NCI-H1694 (cell line): ENCODE measurements at regions not wholly inside any gene's neighbourhood (a gene's known extent, or its start where the extent isn't known, plus 50 kb on each side); places are given as distances from the start of the nearest gene placed in this dataset.

ENCODE experiments used
- DNase-seq: peaks from one replicate; lab custom pipeline; 2025; lab: John Stamatoyannopoulos, UW

- DNase-seq, result no peak
Observed at GRCh38 chr16:63239065-63239570, 1202.9 kb upstream of the CDH8 start.

GRCh38 chr16:63230421-63231040 is 1194.3 kb upstream of the CDH8 start:
- no peak for DNase-seq

DNA sequence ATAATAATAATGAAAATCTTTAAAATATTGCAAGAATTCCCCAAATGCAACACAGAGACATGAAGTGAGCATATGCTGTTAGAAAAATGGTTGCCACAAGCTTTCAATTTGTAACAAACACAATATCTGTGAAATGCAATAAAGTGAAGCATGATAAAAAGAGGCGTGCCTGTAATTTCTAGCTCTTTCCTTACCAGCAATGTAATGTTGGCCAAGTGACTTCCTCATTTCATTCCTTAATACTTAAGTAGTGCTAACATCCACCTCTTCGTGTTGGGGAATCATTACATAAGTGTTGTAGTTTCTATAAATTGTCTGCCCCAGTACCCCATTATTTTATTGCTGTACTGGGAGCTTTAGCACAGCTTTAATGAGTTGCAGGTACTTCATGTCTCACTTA is 1192.0 kb upstream of the CDH8 start:
- DNase-seq, result no peak

DNA sequence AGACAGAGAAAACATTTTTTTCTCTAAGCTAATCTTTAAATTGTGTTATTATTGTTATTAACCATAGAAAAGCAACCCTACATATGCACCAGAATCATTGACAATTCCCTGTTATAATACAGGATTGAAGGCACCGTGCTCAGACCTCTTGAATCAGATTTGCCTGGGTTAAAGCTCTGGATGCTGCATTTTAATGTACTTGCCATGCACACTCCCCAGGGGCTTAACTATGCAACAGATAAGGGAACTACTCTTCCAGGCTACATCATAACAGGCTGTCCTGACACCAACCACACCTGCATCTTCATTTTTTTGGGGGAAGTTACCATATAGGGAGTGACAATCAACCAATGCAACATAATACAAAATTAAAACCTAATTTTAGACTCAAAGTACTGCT is 1187.6 kb upstream of the CDH8 start:
- no peak for DNase-seq

DNA sequence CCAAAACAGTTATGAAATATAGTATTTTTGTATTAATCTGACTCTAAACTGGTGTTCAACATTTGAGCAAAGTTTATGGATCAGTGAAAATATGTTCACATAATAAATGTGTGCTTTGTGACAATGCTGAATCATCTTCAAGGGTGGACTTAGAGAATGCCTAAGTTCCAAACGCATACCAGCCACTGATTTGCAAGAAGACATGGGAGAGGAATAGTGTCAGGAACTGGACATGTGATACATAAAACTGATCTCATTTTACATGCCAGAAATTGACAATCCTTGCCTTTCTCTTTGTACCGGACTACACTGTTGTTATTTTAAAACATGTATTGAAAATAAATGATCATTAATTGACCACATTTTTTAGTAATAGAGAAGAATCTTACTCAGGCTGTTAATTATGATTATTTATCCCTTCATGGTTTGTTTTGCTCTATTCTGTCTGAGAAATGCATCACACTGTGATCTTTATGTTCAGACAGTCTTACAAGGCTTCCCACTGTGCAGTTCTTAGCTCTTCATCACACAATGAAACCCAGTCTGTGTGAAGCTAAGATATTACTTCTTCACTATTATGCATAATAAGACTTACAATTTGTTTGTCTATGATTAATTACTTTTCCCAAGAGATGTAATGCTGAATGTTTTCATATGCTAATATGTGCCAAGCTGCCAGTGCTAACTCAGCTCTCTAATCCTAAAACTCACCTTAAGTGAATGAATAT is 1180.6 kb upstream of the CDH8 start:
- DNase-seq, result no peak

DNA sequence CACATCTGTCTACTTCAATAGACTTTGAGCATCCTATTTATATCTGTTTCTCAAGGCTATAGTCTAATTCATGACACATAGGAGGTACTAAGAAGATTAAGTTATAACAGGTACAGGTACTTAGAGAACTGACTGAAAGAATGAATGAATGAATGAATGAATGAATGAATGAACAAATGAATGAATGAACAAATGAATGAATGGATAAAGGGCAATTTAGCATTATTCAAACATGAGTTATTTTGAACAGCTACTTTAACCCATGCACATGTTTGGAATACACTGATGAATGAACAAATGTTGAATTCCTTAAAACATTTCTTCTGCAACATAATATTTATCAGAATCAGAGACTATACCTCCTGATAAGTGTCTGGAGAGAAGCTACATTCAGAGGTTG is 1165.6 kb upstream of the CDH8 start:
- no peak for DNase-seq

DNA sequence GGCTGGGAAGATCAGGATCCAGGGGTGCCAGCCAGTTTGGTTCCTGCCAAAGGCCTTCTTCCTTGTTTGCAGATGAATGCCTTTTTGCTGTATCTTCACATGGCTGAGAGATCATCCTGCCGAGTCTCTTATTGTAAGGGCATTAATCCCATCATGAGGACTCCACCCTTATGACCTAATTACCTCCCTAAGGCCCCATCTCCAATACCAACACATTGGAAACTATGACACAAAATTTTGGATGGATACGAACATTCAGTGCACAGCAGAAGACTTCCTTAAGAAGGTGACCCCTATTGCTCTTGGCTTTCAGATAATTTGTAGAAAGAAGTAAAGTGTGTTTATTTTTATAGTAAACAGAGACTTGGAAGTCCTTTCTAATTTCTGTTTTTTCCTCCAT is 1164.7 kb upstream of the CDH8 start:
- DNase-seq, result no peak

DNA sequence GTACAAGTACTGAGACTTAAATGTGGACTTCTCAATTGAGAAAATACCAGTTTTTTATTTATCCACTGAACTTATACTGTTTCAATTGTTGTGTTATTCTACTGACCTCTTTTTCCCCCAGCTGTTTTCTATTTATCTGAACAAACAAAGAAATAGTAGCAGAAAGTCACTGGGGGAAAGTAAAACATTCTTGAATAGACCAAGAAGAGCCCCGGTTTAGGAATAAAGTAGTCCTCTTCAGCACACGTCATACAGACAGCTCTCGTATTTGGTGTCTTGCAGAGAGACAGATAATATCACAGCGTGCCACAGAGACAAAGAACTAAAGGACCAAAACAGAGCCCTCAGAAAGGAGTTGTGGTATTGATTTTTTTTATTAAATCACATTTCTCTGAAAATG is 1159.1 kb upstream of the CDH8 start:
- DNase-seq, result no peak

DNA sequence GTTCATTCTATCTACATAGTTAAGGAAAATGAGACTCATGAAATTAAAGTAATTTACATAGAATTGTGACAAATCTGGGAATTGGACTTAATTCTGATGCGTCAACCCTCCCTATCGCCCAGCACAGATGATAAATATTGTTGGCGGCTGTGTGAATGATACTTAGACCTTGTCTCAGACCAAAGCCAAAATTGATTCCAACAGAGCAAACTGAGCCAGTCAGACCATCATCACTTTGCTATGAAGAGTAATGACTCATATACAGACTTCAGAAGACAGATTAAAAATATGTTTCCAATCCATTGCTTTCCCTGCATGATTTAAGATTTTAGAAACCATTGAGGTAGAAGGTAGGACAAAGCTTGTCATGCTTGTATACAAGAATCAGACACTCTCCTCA is 1156.7 kb upstream of the CDH8 start:
- no peak for DNase-seq

DNA sequence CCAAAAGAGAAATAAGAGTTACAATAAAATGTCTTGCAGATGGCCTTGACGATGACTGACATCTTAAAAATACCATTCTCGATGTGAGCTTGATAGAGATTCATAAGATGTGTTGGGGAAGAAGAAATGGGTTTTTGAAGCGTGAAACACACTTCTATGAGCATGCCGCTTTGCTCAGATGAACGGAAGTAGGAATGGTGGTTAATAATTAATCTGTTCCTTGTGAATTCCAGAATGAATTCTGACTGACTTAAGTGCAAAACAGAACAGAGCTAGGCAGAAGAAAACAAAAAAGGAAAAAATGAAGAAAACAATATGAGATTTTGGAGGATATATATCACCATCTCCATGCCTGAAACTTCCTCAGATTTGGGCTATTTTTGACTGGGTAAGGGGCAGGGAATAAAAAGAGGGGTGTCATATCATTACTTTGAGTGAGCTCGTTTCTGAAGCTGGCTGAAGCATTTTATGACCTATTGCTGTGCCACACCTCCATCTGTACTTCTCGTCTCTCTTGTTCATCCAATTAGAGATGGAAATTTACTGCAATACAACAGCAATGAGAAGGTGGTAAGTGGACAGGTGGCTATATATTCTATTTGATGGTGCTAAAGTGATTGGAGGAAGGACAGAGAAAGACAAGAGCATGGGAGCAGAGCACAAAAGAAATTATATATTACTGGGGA is 1152.0 kb upstream of the CDH8 start:
- DNase-seq, result no peak

- no peak for DNase-seq
Observed at GRCh38 chr16:63187638-63188037, 1151.4 kb upstream of the CDH8 start.

DNA sequence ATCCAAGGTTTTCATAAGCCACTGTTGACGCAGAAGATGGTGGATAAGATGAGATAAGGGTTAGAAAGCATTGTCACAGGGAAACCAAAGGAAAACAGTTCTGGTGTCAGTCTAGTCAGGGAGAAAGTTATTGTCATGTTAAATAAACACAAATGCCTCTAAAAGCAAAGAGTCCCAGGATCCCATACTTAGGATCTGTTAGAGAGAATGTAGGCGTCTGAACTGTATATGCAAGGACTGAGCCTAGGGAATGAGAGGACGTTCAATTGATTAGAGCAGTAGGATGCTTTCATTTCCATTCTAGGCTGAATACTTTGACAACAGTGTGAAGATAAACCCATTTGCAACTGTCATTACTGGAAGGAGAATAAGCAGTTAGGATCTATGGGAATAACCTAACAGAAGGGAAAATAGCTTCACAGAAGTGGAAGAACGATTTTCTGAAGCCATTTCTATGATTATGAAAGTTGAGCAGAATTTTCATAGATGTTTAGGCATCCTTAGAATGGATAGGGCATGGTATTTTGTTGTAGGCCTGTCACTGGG is 1149.1 kb upstream of the CDH8 start:
- DNase-seq, result no peak

GRCh38 chr16:63183743-63184142 is 1147.5 kb upstream of the CDH8 start:
- no peak for DNase-seq

DNA sequence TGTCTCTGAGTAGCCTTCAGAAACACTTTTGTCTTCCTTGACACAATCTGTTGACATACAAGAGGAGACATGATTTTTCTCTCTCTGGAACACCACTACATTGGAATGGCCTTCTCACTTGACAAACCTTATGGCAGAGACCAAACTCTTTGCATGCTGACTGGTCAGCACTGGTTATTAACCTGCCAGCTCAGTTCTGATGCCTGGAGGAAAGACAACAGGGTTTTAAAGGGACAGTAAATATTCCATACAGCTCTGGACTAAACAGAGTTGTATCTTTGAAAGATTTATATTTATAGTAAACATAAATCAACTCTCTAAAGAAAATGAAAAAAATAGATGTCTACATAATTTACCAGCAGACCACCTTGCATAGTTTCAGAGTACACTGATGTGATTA is 1139.1 kb upstream of the CDH8 start:
- no peak for DNase-seq

DNA sequence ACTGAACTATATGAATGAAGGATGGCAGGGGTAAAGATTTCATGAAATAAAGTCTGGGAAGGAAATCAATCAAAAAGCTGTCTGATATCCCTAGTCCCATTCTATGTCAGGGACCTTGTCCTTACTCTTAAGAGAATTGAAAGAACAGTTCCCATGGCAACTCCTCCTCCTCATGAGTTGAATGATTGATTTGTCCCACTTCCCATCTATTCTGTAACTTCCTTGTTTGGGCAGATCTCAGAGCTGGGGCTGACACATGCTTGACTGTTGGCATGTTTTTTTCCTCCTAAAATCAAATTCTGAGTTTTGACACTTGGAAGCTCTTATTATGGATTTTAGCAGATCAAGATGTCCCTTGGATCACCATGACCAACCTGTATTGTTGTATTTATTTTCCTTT is 1138.6 kb upstream of the CDH8 start:
- DNase-seq, result no peak

DNA sequence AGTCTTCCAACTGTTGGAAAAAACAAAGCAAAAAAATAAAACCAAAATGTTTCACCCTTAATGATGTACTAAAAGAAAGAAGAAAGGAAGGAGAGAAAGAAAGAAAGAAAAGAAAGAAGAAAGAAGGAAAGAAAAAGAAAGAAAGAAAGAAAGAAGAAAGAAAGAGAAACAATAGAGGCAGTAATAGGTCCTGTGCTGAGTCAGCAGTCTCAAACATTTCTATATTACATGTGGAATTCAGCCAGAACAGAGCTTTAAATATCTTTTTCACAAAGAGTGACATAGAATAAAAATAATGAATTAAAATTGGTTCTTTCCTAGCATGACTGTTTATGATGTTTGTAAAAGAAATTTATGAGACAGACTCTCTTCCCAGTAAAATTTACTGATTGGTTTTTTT is 1135.3 kb upstream of the CDH8 start:
- DNase-seq, result no peak

DNA sequence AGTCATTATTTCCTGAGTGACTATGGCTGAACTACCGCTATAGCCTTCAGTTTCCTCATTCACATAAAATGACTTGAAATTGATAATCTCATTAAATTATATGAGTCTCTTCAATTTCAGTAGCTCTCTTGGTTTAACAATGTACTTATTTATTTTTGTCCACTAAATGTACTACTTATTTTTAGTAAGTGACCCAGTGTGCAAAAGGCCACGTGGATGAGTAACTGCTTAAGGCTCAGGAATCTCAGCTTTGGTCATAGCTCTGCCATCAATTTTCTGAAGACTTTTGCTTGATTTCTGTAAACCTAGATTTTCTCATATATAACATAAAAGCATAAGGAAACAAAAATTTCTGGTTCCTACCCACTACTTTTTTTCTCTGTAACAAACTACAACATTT is 1132.9 kb upstream of the CDH8 start:
- DNase-seq, result no peak

DNA sequence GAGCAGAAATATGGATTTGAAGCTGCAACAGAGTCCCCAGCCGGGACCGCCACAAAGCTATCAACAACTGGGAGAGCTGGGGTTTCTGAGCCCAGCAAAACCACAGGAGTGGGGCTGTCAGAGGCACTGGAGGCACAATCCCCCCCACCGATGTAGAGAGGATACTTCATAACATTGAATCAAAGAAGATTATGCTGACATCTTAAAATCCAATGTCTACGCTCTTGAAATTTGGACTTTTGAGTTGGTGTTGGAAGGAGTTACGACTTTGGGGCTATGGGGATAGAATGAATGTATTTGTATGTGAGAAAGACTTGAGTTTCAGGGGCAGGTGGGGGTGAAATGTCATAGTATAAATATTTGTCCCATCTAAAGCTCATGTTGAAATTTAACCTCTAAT is 1121.6 kb upstream of the CDH8 start:
- no peak for DNase-seq

DNA sequence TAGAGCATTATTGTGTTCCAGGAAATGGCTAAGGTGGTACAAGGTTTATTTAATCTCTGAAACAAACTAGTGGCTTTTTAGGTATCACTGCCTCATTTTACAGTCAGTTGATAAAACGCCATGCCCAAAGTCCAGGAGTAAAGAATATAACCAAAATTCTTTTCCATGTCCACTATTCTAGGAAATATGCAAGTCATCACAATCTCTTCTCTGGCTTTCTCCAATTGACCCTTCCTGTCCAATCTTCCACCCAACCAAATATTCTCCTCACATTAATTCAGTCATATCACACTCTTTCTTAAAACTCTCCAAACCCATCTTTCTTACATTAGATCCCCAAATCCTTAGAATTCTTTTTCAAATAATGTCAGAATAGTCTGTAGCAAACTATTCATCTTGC is 1110.0 kb upstream of the CDH8 start:
- no peak for DNase-seq

GRCh38 chr16:63145411-63145810 is 1109.2 kb upstream of the CDH8 start:
- DNase-seq, result no peak

- DNase-seq, result no peak
Observed at GRCh38 chr16:63135069-63135468, 1098.8 kb upstream of the CDH8 start.

- DNase-seq, result no peak
Observed at GRCh38 chr16:63131503-63131902, 1095.3 kb upstream of the CDH8 start.

DNA sequence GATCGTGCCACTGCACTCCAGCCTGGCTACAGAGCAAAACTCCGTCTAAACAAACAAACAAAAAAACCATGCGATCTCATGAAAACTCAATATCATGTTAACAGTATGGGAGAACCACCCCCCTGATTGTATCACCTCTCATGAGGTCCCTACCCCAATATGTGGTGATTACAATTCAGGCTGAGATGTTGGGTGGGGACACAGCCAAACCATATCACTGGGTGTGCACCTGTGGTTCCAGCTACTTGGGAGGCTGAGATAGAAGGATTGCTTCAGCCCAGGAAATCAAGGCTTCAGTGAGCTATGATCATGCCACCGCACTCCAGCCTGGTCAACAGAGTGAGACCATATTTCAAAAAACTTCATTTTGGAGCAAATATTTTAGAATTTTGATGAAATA is 1094.7 kb upstream of the CDH8 start:
- DNase-seq, result no peak
